ENCODE measurements at regions not wholly inside any gene's neighbourhood (a gene's known extent, or its start where the extent isn't known, plus 50 kb on each side); places are given as distances from the start of the nearest gene placed in this dataset.

DNA sequence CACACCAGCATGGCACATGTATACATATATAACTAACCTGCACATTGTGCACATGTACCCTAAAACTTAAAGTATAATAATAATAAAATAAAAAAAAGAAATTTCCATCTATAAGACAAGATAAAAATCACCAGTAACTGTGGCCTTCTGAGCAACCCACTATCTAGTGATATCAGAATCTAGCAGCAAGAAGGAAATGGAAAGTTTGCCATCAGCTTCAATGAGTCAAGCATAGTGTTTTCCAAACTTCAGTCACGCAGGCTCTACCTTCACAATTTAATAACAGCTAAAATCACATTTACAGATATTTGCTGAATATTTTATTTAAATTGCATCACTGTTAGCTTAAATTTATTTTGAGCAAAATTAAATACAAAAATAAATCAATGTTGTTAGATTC, 345.3 kb upstream of the CD180 start:
- DNase-seq, result no peak

DNA sequence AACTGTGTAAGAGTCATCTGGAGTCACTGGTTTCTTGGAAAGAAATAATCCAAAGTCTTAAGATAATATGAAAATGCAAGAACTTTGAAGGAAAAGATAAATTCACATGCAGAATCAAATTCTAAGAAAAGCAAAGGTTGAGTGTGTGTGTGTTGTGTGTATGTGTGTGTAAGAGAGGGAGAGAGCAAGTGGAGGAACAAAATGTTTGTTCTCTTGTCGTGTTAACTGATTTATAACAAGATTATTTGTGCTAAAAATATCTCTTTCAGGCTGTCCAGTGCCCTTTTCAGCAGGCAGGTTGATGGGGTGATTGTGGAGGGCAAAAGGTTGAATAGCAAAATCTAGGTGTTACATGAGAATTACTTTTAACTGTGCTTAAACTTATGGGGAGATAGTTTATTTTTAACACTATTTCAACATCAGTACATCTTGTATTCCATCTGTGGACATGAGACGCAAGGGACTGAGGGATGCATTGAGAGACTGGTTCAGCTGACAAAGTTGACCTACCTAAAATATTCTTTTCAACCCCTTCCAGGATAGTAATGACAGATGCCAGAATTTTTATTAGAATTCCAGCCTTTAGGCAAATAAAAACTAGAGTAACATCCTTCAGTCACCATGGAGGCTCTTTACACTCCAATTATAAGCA, 342.4 kb upstream of the CD180 start:
- DNase-seq, result no peak

DNA sequence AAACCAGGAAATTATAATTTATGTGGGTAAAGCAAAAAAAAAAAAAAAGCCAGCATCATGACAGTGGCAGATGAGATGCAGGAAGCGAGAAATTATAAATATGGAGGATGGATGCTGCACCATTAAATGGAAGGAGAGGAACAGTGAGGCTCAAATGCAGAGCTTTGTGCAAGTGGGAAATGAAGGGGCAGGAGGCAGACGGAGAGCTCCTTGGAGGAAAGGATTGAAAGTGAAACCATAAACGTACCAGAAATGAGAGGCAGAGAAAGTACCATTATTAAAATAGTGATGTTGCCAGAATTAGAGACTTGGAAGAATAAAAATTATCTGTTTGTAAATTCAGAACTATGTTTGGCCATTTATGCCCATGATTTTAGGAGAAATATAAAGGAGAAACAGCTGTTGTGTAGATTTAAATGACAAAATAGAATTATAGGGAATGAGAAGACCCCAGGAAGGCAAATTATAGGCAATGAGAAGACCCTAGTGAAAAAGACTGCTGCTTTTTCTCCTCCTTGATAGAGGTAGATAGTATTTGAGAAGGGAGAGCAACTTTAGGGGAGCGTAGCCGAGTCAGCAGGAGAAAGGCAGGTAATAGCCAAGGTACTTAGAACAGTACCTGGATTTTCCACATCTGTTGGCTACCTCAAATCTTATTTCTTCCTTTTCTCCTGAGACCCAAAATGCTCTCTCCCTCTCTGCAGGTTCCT, 341.0 kb upstream of the CD180 start:
- no peak for DNase-seq

DNA sequence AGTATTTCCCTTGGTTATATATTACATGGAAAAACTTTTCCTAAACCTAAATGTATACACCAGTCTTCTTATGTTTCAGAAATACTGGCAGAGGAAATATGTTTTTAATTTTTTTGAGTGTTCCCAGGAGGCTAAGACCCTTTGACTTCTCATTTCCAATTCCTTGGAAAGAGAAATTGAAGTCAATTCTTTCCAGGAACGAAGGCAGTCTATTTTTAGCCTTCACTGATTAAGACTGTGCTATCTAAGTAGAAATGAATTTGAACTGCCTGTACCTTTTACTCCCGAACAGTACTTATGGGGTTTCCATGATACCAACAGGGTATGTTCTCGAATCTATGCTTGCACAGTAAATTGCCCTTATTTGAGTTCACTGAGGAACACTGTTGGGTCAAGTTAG, 340.3 kb upstream of the CD180 start:
- DNase-seq, result no peak

DNA sequence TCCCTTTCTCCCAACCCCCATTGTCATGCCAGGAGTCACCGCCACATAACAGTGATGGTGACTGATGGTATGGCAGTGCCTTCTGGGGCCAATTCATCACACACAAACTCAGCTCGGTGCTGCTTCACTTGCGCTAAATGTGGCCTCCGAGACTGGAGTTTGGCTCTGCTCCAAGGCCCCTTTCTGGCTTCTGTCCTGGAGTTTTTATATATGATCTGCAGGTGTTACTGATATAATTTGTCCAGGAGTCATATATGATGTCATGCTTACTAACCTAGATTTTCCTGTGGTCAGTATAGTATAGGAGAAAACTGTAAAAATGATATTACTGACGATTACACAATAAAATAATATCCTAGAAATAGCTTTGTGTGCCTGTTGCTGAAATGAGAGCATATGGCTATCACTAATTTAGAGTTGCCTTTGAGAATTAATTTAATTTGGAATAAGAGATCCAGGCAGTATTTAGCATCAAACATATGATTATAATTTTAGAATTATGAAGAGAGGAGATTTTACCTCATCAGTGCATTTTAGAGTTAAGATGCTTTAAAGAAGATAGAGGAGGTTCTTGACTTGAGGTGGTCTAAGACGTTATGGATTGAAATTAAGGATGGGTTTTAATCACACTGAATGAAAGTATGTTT, 334.1 kb upstream of the CD180 start:
- DNase-seq, result peak; percentile 13

DNA sequence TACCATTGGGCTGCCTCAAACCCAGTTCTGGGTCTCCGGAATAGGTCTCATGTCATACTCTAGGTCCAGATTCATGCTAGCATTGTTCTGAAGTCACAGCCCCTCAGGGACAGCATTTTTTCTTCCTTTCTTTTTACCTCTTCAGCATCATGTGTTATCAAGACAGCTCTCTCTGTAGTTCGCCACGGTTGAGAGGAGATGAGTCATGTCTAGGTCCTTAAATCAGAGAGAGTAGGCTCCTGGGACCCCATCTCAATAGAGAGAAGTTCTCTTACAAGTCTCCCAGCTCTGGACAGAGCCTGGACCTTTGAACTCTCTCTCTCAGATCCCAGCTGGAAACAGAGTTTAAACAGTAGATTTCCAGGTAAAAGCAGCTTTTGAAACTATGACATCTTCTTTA, 332.4 kb upstream of the CD180 start:
- DNase-seq, result no peak

DNA sequence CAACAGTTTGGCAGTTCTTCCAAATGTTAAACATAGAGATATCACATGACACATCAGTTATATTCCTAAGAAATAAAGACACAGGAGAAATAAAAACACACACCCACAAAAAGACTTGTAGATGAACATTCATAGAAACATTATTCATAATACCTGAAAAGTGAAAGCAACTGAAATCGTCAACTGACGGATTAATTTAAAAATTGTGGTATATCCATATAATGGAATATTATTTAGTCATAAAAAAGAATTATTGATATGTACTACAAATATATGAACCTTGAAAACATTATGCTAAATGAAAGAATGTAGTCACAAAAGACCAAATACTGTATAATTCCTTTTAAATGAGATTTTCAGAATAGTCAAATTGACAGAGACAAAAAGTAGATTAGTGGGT, 330.2 kb upstream of the CD180 start:
- DNase-seq, result no peak

DNA sequence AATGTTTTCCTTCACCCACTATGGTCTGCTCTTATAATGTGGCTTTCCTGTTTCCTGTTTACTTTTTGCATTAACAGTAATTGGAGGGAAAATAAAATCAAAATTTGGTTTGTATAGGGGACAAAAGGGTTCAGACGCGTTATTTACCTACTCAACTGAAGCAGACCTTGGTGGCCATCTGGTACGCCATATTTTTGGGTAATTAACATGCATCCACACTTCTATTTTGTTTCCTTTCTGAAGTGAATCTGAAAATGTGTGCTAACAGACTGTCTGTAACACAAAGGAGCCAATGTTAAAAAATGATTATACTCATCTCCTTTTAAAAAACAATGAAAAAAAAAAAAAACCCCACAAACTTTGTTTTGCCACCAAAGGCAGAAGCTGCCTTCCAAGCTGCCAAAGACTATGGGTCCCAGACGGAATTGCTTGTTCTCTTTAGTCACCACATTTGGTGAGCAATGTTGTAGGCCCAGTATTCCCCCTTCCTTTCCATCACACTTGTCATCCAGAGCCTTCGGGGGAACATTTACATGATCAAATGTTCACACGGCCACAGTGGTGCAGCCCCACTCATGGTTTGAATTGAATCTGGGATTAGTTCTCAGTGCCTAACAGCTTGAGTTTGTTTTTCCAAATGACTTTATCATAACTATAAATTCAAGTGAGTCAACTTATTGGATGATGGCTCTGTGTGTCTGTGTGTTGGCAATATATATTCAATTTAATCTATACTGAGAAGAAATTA, 323.7 kb upstream of the CD180 start:
- DNase-seq, result no peak

DNA sequence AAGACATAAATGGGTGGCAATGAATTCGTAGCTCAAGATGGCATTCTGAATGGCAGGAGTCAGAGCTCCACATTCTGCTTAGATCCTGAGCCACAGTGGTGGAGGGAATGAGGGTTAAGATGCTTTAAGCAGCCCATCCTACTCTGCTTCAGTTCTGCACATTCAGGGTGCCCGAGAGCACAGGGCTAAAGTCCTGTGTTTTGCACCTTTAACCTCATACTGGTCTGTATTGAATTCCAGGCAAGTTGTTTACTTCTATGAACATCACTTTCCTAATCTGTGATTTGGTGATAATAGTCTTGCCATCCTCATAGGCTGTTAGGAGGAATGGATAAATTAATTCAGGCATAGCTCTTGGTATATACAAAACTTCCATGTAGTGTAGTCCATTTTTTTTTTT, 321.6 kb upstream of the CD180 start:
- no peak for DNase-seq

DNA sequence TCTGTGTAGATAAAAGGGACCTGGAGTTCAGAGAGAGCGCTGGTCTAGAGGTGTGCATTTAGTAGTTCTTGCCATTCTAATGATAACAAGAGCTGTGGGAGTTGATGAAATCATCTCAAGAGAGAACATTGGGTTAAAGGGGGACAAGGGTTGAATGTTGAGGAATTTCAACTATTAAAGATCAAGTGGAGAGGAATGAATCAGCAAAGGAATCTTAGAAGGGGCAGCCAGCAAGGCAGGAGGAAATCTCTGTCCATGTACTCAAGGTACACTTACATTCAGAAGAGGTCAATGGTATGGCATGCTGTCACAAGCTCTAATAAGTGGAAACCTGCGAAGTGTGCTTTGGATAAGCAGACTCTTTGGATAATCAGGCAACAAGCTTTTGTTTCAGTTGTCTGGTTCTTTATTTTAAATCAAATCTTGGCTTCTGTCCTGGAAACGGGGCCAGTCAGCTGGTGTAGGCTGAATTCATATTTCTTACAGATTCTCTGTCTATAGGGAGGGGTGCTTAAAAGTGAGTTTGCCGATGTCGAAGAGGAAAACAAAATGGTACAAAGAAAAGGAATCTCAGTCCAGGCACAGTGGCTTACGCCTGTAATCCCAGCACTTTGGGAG, 320.5 kb upstream of the CD180 start:
- DNase-seq, result no peak

DNA sequence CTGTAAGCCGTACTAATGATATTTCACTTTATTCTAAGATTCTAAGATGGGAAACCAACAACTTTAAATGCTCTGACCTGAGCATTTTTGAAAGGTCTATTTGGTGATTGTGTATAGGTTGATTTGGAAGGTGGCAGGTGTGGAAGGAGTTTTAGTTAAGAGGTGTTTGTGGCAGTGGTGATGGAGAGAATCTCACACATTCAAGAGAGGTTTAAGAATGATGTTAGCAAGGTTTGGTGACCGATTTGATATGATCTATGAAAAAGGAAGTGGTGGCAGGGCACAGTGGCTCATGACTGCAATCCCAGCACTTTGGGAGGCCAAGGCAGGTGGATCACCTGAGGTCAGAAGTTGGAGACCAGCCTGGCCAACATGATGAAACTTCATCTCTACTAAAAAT, 319.2 kb upstream of the CD180 start:
- no peak for DNase-seq

DNA sequence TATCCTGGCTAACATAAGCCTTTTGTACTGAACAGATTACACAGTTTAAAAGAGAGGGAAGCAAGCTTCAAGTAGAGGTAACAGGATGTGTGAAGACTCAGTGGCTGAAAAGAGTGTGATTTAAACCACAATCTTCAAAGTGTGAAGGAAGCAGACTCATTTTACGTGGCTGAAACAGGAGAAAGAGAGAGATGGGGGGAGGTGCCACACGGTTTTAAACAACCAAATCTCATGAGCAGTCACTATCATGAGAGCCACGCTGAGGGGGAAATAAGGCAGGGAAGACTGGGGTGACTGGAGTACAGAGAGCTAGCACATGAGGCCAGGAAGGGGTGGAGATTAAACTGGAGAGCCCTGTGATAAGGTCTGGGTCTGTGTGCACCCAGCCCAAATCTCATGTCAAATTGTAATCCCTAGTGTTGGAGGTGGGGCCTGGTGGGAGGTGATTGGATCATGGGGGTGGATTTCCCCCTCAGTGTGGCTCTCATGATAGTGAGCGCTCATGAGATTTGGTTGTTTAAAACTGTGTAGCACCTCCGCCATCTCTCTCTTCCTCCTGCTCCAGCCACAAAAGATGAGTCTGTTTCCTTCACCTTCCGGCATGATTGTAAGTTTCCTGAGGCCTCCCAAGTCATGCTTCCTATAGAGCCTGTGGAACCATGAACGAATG, 318.6 kb upstream of the CD180 start:
- no peak for DNase-seq

DNA sequence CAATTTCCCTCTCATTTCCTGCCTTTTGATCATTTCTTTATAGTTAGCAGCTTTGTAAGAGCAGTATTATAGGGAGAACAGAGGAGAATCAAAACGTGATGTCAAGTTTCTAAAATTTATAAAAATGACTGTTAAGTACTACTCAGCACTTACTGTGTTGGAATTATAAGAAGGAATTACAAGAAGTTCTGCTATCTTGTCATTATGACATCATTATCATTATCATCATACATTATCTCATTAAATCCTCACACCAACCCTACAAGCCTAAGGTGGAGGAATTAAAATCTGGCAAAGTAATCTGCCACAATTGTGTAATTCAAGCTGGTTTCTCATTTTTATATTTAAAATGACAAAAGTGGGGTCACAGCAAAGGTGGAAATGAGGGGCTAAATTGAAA, 316.2 kb upstream of the CD180 start:
- DNase-seq, result no peak

DNA sequence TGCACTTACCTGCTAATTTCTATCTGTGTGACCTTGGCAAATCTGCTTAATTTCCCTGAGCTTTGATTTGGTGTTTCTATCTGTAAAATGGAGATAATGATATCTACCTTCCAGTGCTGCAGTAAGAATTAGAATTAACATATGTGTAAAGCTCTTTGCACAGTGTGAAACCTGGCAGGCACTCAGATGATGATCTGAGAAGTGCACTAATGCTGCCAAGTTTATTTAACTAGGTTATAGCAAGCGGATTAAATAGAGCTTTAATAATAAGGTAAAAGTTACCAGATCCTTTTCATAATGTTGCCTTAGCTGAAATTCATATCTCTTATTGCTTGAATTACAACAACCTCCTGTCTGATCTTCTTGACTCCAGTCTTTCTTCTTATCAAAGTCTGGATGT, 315.3 kb upstream of the CD180 start:
- DNase-seq, result no peak

DNA sequence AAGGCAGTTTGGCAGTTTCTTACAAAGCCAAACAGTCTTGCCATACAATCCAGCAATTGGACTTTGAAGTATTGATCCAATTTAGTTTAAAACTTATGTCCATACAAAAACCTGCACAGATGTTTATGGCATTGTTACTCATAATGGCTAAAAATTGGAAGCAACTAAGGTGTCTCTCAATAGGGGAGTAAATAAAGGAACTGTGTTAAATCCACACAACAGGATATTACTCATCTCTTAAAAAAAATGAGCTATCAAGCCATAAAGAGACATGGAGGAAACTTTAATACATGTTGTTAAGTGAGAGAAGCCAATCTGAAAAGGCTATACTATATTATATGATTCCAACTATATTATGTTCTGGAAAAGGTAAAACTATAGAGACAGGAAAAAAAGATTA, 313.6 kb upstream of the CD180 start:
- no peak for DNase-seq

DNA sequence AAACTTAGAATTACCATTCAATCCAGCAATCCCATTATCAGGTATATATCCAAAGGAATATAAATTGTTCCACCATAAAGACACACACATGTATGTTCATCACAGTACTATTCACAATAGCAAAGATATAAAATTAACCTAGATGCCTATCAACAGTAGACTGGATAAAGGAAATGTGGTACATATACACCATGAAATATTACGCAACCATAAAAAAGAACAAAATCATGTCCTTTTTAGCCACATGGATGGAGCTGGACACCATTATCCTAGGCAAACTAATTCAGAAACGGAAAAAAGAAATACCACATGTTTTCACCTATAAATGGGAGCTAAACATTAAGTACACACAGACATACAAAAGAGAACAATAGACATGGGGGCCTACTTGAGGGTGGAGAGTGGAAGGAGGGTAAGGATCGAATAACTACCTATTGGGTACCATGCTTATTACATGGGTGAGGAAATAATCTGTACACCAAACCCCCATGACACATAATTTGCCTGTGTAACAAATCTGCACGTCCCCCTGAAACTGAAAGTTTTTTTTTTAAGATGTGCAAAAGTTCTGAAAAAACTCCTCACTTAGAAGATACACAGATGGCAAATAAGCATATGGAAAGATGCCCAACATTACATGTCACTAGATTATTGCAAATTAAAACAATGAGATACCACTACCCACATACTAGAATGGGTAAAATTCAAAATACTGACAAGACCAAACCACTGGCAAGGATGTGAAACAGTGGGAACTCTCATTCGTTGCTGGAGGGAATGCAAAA, 313.0 kb upstream of the CD180 start:
- DNase-seq, result no peak

DNA sequence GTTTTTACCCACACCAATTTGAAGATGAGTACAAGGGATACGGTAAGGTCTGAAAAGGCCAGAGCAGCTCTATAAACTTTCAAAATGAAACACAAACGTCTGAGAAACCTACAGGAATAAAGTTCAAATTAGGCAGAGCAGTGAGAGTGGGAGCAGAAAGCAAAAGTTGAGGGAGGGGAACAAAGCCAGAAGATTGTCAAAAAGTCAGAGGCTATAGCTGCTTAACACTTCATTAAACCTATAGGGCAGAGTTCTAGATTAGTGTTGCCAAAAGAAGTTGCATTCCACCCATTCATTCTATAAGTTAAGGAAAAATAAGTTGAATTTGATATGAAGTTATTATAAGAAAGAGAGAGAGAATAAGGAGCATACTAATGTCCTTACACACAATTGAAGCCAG, 309.6 kb upstream of the CD180 start:
- no peak for DNase-seq

DNA sequence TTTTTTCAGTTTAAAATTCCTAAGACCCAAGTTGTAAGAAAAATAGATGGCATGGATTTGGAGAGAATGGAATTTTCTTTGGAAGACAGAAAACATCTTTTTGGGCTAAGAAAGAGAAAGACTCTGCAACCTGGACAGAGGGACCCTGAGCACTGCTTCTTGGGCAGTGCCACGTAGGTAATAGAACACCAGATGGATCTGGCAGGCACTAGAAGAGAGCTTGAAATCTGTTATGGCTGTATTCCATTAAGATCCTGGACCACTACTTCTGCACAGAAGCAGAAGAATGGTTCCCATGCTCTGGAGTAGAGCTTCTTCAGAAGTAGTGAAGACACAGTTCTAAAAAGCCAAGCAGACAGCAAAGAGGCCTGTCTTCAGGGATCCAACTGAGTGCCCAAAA, 306.4 kb upstream of the CD180 start:
- no peak for DNase-seq

DNA sequence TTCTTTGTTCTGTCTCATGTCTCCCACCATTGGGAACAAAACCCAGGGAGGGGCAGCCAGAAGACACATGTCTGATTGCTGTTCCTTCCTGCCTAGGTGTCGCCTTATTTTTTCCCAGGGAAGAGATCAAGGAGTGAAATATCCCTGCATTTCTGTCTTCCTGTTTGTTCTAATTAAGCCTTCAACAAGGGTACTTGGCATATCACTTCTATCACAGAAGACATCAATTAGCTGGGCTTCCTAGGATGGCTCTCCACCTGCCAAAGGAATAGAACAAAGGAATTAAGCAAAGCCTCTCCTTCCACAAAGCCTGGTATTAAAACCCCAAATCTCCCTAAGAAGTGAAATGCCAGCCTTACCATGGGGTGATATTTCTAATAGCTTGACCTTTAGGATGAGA, 299.5 kb upstream of the CD180 start:
- DNase-seq, result no peak

DNA sequence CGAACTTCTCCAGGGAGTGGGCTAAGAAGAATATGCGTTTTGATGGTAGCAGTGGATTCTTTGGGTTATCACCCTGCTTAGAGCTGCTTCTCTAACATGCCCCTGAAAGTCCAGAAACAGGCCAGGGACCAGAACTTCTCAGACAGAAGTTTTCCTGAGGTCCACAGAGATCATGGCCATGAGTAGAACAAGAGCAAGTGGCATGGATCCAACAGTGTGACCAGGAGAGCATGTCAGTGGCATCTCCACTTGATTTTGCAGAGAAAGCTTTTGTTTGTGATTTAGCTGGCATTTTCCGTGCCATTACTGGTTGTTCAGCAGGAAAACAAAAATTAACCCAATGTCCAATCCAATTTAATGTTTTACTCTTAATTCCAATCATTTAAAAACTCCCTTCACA, 298.5 kb upstream of the CD180 start:
- peak; percentile 39 for DNase-seq

DNA sequence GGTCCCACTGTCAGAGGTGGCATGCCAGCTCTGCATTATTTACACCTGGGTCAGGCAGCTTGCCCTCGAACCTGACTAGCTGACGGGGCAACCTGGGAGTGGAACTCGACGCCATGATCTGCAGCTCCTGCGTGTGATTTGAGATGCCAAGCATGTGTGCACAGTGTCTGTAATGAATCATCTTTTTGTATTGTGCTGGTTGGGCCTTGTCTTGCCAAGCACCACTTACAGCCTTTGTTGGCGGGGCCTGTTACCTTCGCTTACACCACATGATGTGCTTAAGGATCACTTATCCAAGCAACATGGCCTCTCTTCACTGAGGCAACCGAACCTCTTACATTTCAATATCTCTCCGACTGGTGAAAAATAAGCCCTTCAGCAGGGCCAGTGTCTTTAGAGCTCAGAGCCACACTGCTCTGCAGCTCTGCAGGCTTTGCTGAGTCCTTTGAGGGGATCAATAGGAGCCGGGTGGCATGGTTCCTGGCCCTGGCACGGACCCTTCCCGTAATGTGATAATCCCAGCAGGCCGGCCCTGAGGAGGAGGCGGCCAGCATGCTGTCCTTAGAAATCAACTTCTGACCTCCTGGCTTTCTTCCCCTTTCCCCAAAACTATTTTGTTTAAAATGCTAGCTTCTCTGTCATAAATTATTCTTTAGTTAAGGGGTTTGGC, 297.7 kb upstream of the CD180 start:
- DNase-seq, result peak; percentile 96

All from NCI-H2029 (cell line).